MM.1S (cell line): ENCODE measurements at regions not wholly inside any gene's neighbourhood (a gene's known extent, or its start where the extent isn't known, plus 50 kb on each side); places are given as distances from the start of the nearest gene placed in this dataset.

Experiments
- DNase-seq: peaks from one replicate; pipeline ENCODE4 v3.0.0-alpha.2; 2015
- H2AFZ ChIP-seq: fragments of 300-600 bp; sonication (generic); 2 replicates; pipeline ENCODE4 v1.6.0; 2016; ENCODE audit warnings: antibody characterized with exemption, low read length
- H3F3A ChIP-seq: fragments of 300-600 bp; sonication (generic); 2 replicates; pipeline ENCODE4 v1.6.1; 2016; ENCODE audit warnings: mild to moderate bottlenecking, antibody characterized with exemption, low read length, moderate library complexity, mixed read lengths; ENCODE audit not compliant: insufficient read depth
- H3K27ac ChIP-seq: fragments of 300-600 bp; sonication (generic); 2 replicates; pipeline ENCODE4 v1.5.1; 2016; ENCODE audit warnings: mild to moderate bottlenecking, low read length
- H3K27me3 ChIP-seq: fragments of 300-600 bp; sonication (generic); replicated peaks from 2 replicates; pipeline ENCODE4 v1.6.0; 2016; ENCODE audit warnings: low read length; ENCODE audit not compliant: insufficient read depth
- H3K36me3 ChIP-seq: fragments of 300-600 bp; sonication (generic); replicated peaks from 2 replicates; pipeline ENCODE4 v1.6.1; 2016; ENCODE audit warnings: mild to moderate bottlenecking, low read length, mixed read lengths; ENCODE audit not compliant: insufficient read depth
- H3K4me1 ChIP-seq: fragments of 300-600 bp; sonication (generic); 2 replicates; pipeline ENCODE4 v1.6.1; 2016; ENCODE audit warnings: low read length, mixed read lengths
- H3K4me2 ChIP-seq: fragments of 300-600 bp; sonication (generic); 2 replicates; pipeline ENCODE4 v1.6.0; 2016; ENCODE audit warnings: low read depth, low read length
- H3K4me3 ChIP-seq: fragments of 300-600 bp; sonication (generic); 2 replicates; pipeline ENCODE4 v1.5.1; 2016; ENCODE audit warnings: low read length, mixed read lengths
- H3K79me2 ChIP-seq: fragments of 300-600 bp; sonication (generic); 2 replicates; pipeline ENCODE4 v1.6.1; 2016; ENCODE audit warnings: mixed run types, low read length, mixed read lengths
- H3K9ac ChIP-seq: fragments of 300-600 bp; sonication (generic); 2 replicates; pipeline ENCODE4 v1.6.1; 2016; ENCODE audit warnings: low read length, mixed read lengths
- H3K9me2 ChIP-seq: fragments of 300-600 bp; sonication (generic); replicated peaks from 2 replicates; pipeline ENCODE4 v1.6.1; 2016; ENCODE audit warnings: mild to moderate bottlenecking, low read length, mixed read lengths; ENCODE audit not compliant: insufficient read depth
- H3K9me3 ChIP-seq: fragments of 300-600 bp; sonication (generic); replicated peaks from 2 replicates; pipeline ENCODE4 v1.6.1; 2016; ENCODE audit warnings: mild to moderate bottlenecking, low read length, mixed read lengths; ENCODE audit not compliant: insufficient read depth
- H4K20me1 ChIP-seq: fragments of 300-600 bp; sonication (generic); 2 replicates; pipeline ENCODE4 v1.6.1; 2016; ENCODE audit warnings: mild to moderate bottlenecking, low read length, moderate library complexity, mixed read lengths; ENCODE audit not compliant: insufficient read depth
- CTCF ChIP-seq: fragments of 300-600 bp; sonication (generic); IDR thresholded peaks from 2 replicates; pipeline ENCODE4 v1.5.1; 2016; ENCODE audit warnings: antibody characterized with exemption, low read length, mixed read lengths
- EZH2 ChIP-seq: fragments of 300-600 bp; sonication (generic); optimal IDR thresholded peaks from 2 replicates; pipeline ENCODE3; 2017; ENCODE audit warnings: low read depth, mild to moderate bottlenecking, antibody characterized with exemption, low read length, mixed read lengths
- EZH2phosphoT487 ChIP-seq: fragments of 300-600 bp; sonication (generic); IDR thresholded peaks from 2 replicates; pipeline ENCODE4 v1.6.1; 2018; ENCODE audit warnings: antibody characterized with exemption, low read length

- Histone ChIP-seq H3K9me2 (no peaks in the 10 kb centered on the region), H3K4me3 (no peak overlapping the region), H3K4me2 (no peak overlapping the region), H3K9ac (no peak overlapping the region), H3K27ac (no peak overlapping the region), H3K27me3 (no peaks in the 10 kb centered on the region), H3K4me1 (no peaks in the 10 kb centered on the region), H3K79me2 (no peaks in the 10 kb centered on the region), H2AFZ (no peak overlapping the region), H3K9me3 (no peaks in the 10 kb centered on the region), H3K36me3 (no peaks in the 10 kb centered on the region), H4K20me1 (no peaks in the 10 kb centered on the region), H3F3A (no peaks in the 10 kb centered on the region)
- DNase-seq: no peak
- TF ChIP-seq EZH2: no peak
- TF ChIP-seq EZH2phosphoT487: no peak
- TF ChIP-seq CTCF: no peak
Observed at GRCh38 chr20:17833036-17833674, 133.4 kb downstream of the BANF2 start.

GRCh38 chr20:17832236-17832915 is 132.6 kb downstream of the BANF2 start:
- no peaks in the 10 kb centered on the region for H3K9me3 ChIP-seq
- no peak for DNase-seq
- no peak overlapping the region for H3K4me3 ChIP-seq
- H3K9me2 ChIP-seq: no peaks in the 10 kb centered on the region
- no peaks in the 10 kb centered on the region for H3K4me1 ChIP-seq
- no peaks in the 10 kb centered on the region for H4K20me1 ChIP-seq
- H3K9ac ChIP-seq: no peak overlapping the region
- H2AFZ ChIP-seq: no peak overlapping the region
- H3K27me3 ChIP-seq: no peaks in the 10 kb centered on the region
- no peak overlapping the region for H3K27ac ChIP-seq
- TF ChIP-seq EZH2: no peak
- TF ChIP-seq CTCF: no peak
- TF ChIP-seq EZH2phosphoT487: no peak
- H3K79me2 ChIP-seq: no peaks in the 10 kb centered on the region
- H3K36me3 ChIP-seq: no peaks in the 10 kb centered on the region
- H3F3A ChIP-seq: no peaks in the 10 kb centered on the region
- no peak overlapping the region for H3K4me2 ChIP-seq

GRCh38 chr20:17828598-17829144 is 128.9 kb downstream of the BANF2 start:
- no peak overlapping the region for H3K27ac ChIP-seq
- no peak overlapping the region for H2AFZ ChIP-seq
- no peaks in the 10 kb centered on the region for H4K20me1 ChIP-seq
- H3K9ac ChIP-seq: no peak overlapping the region
- H3K27me3 ChIP-seq: no peaks in the 10 kb centered on the region
- H3K79me2 ChIP-seq: no peaks in the 10 kb centered on the region
- TF ChIP-seq CTCF (no peak), EZH2 (no peak), EZH2phosphoT487 (no peak)
- no peaks in the 10 kb centered on the region for H3K9me3 ChIP-seq
- H3K4me2 ChIP-seq: no peak overlapping the region
- H3K36me3 ChIP-seq: no peaks in the 10 kb centered on the region
- no peak overlapping the region for H3K4me3 ChIP-seq
- peaks cover 4% of the 10 kb centered on the region; the same call in 1 of the 2 replicates for H3F3A ChIP-seq
- DNase-seq: no peak
- no peaks in the 10 kb centered on the region for H3K9me2 ChIP-seq
- peaks cover 20% of the 10 kb centered on the region for H3K4me1 ChIP-seq
